GM12892 (cell line): ENCODE measurements at regions not wholly inside any gene's neighbourhood (a gene's known extent, or its start where the extent isn't known, plus 50 kb on each side); places are given as distances from the start of the nearest gene placed in this dataset.
A peak's percentile ranks its signal among the peaks of the same experiment; 100 is the strongest.

Experiments
- DNase-seq: peaks from one replicate; pipeline ENCODE4 v3.0.0; 2011; ENCODE audit not compliant: insufficient read length
- FAIRE-seq: peaks from 2 replicates; lab custom pipeline; 2011; peaks lifted over from hg19 to GRCh38; lab: Jason Lieb, UNC
- POLR2A ChIP-seq: IDR thresholded peaks from 2 replicates; pipeline ENCODE4 v1.6.1; 2011; ENCODE audit warnings: low read depth, low read length, control low read depth
- POLR2AphosphoS5 ChIP-seq: IDR thresholded peaks from 2 replicates; pipeline ENCODE4 v1.6.1; 2011; ENCODE audit warnings: low read depth, low read length, control low read depth
- TAF1 ChIP-seq: IDR thresholded peaks from 2 replicates; pipeline ENCODE4 v1.6.1; 2011; ENCODE audit warnings: low read depth, mild to moderate bottlenecking, control low read depth, low read length, borderline replicate concordance

DNA sequence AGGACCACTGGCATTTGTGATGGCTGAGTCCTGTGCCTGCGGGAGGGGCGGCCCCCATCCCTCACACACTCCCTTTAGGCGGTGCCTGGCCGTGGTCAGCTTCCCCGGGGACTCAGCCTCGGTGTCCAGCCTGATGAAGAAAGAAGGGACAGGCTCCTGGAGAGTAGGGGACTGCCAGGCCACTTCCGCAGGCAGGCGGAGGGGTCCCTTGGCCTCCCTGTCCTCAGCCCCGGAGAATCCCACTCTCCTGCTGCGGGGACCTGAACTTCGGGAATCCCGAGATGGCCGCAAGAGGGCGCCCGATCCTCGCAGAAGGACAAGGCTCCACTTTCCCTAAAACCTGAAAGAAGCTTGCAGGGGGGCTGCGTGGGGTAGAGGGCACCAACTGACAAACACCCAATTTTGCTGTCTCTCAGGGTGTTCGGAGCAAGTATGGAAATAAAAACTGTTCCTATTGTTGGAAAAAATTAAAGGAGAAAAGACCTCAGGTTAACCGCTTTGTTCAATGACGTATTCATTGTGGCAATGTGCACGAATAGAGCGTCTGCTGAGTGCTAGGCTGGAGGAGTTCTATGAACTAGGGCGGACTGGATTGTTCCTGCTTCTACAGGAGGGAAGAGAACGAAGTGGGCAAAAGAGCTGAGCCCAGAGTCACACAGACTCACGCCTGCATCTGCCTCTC is 297.3 kb downstream of the ZNF536 start:
- no peak for TF ChIP-seq TAF1
- no peak for TF ChIP-seq POLR2AphosphoS5
- TF ChIP-seq POLR2A: no peak
- FAIRE-seq (no peak), DNase-seq (peak; percentile 36)

DNA sequence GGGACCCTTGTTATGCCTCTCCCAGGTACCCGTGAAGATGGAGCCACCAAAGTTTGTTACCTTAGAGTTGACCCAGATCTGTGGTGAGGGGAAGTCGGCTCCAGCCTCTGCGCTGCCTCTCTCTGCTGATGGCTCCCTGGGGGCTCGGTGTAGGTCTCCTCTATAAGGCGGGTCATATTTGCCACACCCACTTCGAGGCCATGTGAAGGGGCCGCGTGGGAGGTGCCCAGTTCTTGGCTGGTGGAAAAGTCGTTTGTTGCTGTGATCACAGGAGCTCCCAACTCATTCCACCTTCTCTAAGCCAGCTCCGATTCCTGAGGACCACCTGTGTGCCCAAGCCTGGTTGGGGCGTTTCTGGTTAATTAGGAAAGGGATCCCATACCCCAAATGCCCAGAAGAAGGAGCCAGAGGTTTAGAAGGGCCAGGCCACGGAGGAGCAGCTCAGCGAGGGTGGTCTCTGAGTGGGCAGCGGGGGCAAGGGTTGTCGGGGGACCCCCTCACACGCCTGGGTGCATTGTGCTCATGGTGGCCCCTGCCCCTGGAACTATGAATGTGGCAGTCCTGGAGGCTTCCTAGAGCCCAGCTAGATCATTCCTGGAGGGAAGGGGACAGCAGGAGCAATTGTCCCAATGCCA is 296.5 kb downstream of the ZNF536 start:
- DNase-seq (no peak), FAIRE-seq (no peak)
- TF ChIP-seq POLR2AphosphoS5: no peak
- TF ChIP-seq POLR2A: no peak
- no peak for TF ChIP-seq TAF1

DNA sequence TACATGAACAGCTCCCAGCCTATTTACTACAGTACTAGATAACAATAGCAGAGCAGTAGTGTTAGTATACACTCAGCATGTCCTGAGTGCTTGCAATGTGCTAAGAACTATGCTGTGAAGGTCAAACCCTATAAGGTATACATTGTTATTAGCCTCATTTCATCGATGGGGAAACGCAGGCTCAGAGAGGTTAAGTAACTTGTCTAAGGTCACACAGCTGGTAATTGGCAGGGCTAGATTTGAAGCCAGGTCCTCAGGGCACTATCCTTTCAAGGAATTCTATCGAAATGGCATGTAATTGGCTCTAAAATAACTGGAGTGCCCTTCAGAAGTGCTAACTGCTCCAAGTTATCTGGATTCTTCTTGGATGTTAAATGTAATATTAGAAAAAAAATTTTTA is 295.6 kb downstream of the ZNF536 start:
- DNase-seq (no peak), FAIRE-seq (no peak)
- no peak for TF ChIP-seq TAF1
- TF ChIP-seq POLR2A: no peak
- TF ChIP-seq POLR2AphosphoS5: no peak

DNA sequence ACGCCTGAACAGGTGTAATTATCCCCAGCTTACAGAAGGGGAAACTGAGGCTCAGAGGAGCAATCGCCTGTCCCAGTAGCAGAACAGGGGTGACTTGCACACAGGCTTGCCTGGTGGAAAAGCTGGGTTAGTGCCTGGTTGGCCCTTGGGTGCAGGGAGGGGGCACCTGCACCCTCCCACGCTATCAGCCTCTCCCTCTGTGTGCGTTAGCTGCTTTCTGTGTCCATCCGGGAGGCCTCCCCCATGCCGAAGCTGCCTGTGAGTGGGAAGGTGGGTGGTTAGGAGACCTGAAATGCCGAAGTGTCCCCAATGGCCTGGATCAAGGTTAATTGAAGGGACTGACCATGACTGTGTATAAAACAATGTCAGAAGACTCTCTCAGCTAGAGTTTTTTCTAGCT is 295.0 kb downstream of the ZNF536 start:
- TF ChIP-seq TAF1 (no peak), POLR2A (no peak), POLR2AphosphoS5 (no peak)
- no peak for DNase-seq
- FAIRE-seq: no peak

- FAIRE-seq (no peak), DNase-seq (no peak)
- no peak for TF ChIP-seq POLR2AphosphoS5
- no peak for TF ChIP-seq TAF1
- TF ChIP-seq POLR2A: no peak
These were observed 294.2 kb downstream of the ZNF536 start for GRCh38 chr19:30666301-30666803.

GRCh38 chr19:30665449-30665848 is 293.3 kb downstream of the ZNF536 start:
- TF ChIP-seq POLR2A (no peak), TAF1 (no peak), POLR2AphosphoS5 (no peak)
- no peak for FAIRE-seq
- no peak for DNase-seq

DNA sequence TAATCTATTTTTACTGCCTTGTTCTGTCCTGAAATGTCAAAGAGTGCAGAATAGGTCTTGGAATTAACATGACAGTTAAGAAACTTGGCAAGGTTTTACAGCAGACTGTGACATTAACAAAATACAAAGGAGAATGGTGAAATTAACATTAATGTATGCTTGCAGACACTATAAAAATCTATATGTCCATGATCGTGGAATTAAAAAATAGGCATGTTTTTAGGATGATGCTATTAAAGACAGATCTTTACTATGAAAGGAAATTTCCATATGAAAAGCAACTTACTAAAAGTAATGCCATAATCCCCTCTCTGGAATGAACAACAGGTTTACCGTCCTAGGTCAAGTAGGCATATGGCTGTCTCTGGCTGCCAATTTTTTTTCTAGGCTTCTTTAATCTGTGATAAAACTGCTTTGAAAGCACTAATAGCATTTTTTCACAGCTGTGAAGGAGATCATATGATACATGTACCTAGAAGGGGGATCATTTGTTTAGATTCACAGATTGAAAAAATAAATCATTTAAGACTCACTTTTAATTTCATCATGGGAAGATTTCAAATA is 291.5 kb downstream of the ZNF536 start:
- FAIRE-seq: no peak
- no peak for DNase-seq
- TF ChIP-seq POLR2A: no peak

GRCh38 chr19:30662211-30662861 is 290.2 kb downstream of the ZNF536 start:
- FAIRE-seq (no peak), DNase-seq (no peak)

GRCh38 chr19:30659638-30660037 is 287.5 kb downstream of the ZNF536 start:
- DNase-seq: no peak
- TF ChIP-seq TAF1: no peak
- TF ChIP-seq POLR2AphosphoS5: no peak
- TF ChIP-seq POLR2A: no peak
- no peak for FAIRE-seq

More at GRCh38 chr19:30662211-30662861, 290.2 kb downstream of the ZNF536 start:
- TF ChIP-seq POLR2AphosphoS5: no peak
- TF ChIP-seq POLR2A: no peak
- TF ChIP-seq TAF1: no peak

- TF ChIP-seq POLR2AphosphoS5 (no peak), POLR2A (no peak), TAF1 (no peak)
These were observed 284.4 kb downstream of the ZNF536 start for GRCh38 chr19:30656520-30657100.

More at GRCh38 chr19:30656520-30657100, 284.4 kb downstream of the ZNF536 start:
- DNase-seq (no peak), FAIRE-seq (no peak)
